Uterus (tissue), 3 donors: ENCODE measurements at regions not wholly inside any gene's neighbourhood (a gene's known extent, or its start where the extent isn't known, plus 50 kb on each side); places are given as distances from the start of the nearest gene placed in this dataset.

Source experiments
- DNase-seq, 2 donors: peaks; one replicate each; pipeline ENCODE4 v3.0.0-alpha.2; 2019 to 2020
- H3K27ac ChIP-seq, 2 donors: fragments of 200-600 bp; sonication (generic); 1 replicate in 1 of 2; 2 replicates in 1 of 2; pipeline ENCODE4 v1.5.1; 2016 to 2018
- H3K27me3 ChIP-seq, 2 donors: fragments of 200-600 bp; sonication (generic); one replicate each; pipeline ENCODE4 v1.5.1; 2018 to 2019; ENCODE audit warnings: control low read depth in 1 of 2
- H3K36me3 ChIP-seq, 2 donors: fragments of 200-600 bp; sonication (generic); one replicate each; pipeline ENCODE4 v1.5.1; 2019; ENCODE audit warnings: control low read depth in 1 of 2
- H3K4me1 ChIP-seq, 2 donors: fragments of 200-600 bp; sonication (generic); one replicate each; pipeline ENCODE4 v1.5.1; 2018 to 2019; ENCODE audit warnings: control low read depth in 1 of 2
- H3K4me3 ChIP-seq, 2 donors: fragments of 200-600 bp; sonication (generic); 1 replicate in 1 of 2; 2 replicates in 1 of 2; pipeline ENCODE4 v1.5.1; 2018 to 2019; ENCODE audit warnings: mild to moderate bottlenecking in 1 of 2
- H3K9me3 ChIP-seq, 2 donors: fragments of 200-600 bp; sonication (generic); one replicate each; pipeline ENCODE4 v1.5.1; 2019; ENCODE audit warnings: control low read depth in 1 of 2
- POLR2A ChIP-seq, 2 donors: fragments of 450-650 bp; IDR thresholded peaks; one replicate each; pipeline ENCODE4 v1.6.1; 2016; ENCODE audit warnings: antibody characterized with exemption in 2 of 2, mild to moderate bottlenecking in 1 of 2, moderate library complexity in 1 of 2
- intact Hi-C: fragments of 100-400 bp; cut with DNase I; formaldehyde crosslinking; loops from one replicate; pipeline ENCODE4 v1.15.1; 2023; ENCODE audit warnings: low total_unique reads
- TF ChIP-seq, protein P1 (sequence below), 4 experiments: fragments of 200-600 bp in 2 of 4; fragments of 450-650 bp in 2 of 4; sonication (generic) in 2 of 4; IDR thresholded peaks; one replicate each; pipeline ENCODE4 v1.5.1; 2016 to 2019; ENCODE audit warnings: antibody characterized with exemption in 4 of 4, mild to moderate bottlenecking in 2 of 4, moderate library complexity in 1 of 4
- donor health status: DM: yes; HTN: yes; CAD: no.

DNA sequence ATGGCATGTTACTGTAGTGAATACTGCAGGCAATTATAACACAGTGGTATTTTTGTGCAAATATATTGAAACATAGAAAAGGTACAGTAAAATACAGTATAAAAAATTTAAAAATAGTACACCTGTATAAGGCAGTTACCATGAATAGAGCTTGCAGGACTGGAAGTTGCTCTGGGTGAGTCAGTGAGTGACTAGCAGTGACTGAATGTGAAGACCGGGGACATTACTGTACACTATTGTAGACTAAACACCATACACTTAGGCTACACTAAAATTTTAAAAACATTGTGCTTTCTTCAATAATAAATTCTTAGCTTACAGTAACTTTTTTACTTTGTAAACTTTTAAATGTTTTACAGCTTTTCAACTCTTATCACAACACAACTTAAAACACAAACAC lies 181.7 kb downstream of the GALC start:
- TF ChIP-seq, protein P1, sequence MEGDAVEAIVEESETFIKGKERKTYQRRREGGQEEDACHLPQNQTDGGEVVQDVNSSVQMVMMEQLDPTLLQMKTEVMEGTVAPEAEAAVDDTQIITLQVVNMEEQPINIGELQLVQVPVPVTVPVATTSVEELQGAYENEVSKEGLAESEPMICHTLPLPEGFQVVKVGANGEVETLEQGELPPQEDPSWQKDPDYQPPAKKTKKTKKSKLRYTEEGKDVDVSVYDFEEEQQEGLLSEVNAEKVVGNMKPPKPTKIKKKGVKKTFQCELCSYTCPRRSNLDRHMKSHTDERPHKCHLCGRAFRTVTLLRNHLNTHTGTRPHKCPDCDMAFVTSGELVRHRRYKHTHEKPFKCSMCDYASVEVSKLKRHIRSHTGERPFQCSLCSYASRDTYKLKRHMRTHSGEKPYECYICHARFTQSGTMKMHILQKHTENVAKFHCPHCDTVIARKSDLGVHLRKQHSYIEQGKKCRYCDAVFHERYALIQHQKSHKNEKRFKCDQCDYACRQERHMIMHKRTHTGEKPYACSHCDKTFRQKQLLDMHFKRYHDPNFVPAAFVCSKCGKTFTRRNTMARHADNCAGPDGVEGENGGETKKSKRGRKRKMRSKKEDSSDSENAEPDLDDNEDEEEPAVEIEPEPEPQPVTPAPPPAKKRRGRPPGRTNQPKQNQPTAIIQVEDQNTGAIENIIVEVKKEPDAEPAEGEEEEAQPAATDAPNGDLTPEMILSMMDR (IDR thresholded peaks at IDR 0.05), result no peak
- no peak for TF ChIP-seq POLR2A (IDR thresholded peaks at IDR 0.05)
- no peak for DNase-seq
- H3K27me3 ChIP-seq, result no peaks in the 10 kb centered on the region
- intact Hi-C loops, result no loop called here
- H3K4me3 ChIP-seq, result no peak overlapping the region
- H3K9me3 ChIP-seq, result no peaks in the 10 kb centered on the region
- H3K27ac ChIP-seq, result peak overlapping the region in 1 of 2 donors; percentile 43
- H3K4me1 ChIP-seq, result no peaks in the 10 kb centered on the region
- no peaks in the 10 kb centered on the region for H3K36me3 ChIP-seq

DNA sequence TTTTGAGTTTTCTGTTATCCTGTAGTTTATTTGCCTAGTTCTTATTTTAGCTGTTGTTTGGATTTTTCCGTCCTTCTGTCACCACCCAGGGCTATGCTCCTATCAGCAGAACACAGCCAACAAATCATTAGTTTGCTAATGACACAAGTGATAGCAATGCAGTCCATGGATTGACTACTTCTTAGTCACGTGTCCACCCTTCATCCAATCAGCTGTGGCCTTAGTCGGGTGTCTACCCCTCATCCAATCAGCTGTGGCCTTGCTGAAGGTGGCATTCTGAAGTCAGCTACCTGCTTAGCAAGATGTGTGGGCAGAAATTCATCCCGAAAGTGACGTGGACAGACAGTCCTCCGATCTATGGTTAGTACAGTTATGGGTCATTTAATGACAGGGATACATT lies 182.3 kb downstream of the GALC start:
- peak overlapping the region; percentile 11 to 43 for H3K27ac ChIP-seq
- H3K36me3 ChIP-seq, result no peaks in the 10 kb centered on the region
- no peaks in the 10 kb centered on the region for H3K4me1 ChIP-seq
- no peaks in the 10 kb centered on the region for H3K27me3 ChIP-seq
- intact Hi-C loops, result no loop called here
- no peak overlapping the region for H3K4me3 ChIP-seq
- no peaks in the 10 kb centered on the region for H3K9me3 ChIP-seq
- DNase-seq, result no peak
- TF ChIP-seq POLR2A (IDR thresholded peaks at IDR 0.05), result no peak
- TF ChIP-seq, protein P1 (IDR thresholded peaks at IDR 0.05), result no peak

DNA sequence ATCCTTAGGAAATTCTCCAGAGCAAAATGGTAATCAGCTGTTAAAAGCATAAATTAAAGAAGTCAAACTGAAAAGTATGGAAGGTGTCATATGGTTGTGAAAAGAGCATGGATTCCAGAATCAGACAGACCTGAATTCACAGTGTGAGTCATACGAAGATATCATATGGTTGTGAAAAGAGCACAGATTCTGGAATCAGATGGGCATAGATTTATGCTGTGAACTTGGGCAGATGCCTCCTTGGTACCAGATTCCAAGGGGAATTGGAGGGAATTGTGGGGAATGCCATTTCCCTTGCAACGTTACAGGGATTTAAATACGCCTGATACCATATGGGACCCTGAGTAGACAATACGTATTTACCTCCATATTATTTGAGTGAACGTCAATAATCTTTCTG lies 183.7 kb downstream of the GALC start:
- no peak for DNase-seq
- H3K36me3 ChIP-seq, result no peaks in the 10 kb centered on the region
- H3K9me3 ChIP-seq, result no peaks in the 10 kb centered on the region
- intact Hi-C loops, result no loop called here
- no peak overlapping the region for H3K27ac ChIP-seq
- H3K27me3 ChIP-seq, result no peaks in the 10 kb centered on the region
- TF ChIP-seq, protein P1 (IDR thresholded peaks at IDR 0.05), result no peak
- TF ChIP-seq POLR2A (IDR thresholded peaks at IDR 0.05), result no peak
- H3K4me1 ChIP-seq, result no peaks in the 10 kb centered on the region
- H3K4me3 ChIP-seq, result no peak overlapping the region

DNA sequence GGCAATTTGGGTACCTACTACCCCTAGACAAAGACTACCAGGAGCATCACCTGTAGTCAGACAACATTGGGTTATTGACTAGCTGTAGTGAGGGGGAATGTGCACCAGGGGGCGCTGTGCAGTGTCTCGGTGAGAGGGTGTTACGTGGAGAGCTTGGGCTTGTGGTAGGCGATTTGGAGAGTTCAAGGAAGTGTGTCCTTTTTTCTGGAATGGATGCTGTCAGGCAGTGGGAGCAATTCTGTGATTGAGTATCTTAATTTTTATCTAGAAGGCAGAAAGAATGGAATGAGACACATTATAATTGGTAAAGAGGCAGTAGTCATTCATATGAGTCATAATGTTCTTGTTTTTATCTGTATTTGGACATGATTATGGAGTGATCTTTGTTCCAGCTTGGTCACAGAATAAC lies 187.7 kb downstream of the GALC start:
- H3K9me3 ChIP-seq, result no peaks in the 10 kb centered on the region
- H3K27ac ChIP-seq, result no peak overlapping the region
- no peak for DNase-seq
- intact Hi-C loops, result no loop called here
- no peaks in the 10 kb centered on the region for H3K4me1 ChIP-seq
- no peak for TF ChIP-seq POLR2A (IDR thresholded peaks at IDR 0.05)
- TF ChIP-seq, protein P1 (IDR thresholded peaks at IDR 0.05), result peak in 3 of 4 experiments; percentile 7 to 36 (median 23)
- H3K4me3 ChIP-seq, result no peak overlapping the region
- no peaks in the 10 kb centered on the region for H3K27me3 ChIP-seq
- no peaks in the 10 kb centered on the region for H3K36me3 ChIP-seq

DNA sequence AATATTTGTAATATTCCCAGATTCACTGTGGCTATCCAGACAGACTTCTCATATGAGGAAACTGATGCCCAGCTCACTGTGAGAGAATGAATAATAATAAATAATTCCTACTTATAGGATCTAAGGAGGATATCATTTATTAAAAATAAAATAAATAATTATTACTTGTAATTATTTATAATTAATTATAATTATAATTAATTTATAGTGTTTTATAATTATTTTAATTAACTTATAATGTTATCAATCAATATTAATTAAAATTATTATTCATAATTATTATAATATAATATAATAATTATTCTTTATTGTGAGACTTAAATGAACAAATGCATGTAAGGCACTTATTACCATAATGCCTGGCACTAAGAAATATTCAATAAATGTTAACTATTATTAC lies 192.8 kb downstream of the GALC start:
- no peak overlapping the region for H3K27ac ChIP-seq
- no peak overlapping the region for H3K4me3 ChIP-seq
- H3K36me3 ChIP-seq, result no peaks in the 10 kb centered on the region
- no peaks in the 10 kb centered on the region for H3K9me3 ChIP-seq
- no peaks in the 10 kb centered on the region for H3K27me3 ChIP-seq
- no peak for DNase-seq
- H3K4me1 ChIP-seq, result no peaks in the 10 kb centered on the region
- TF ChIP-seq, protein P1 (IDR thresholded peaks at IDR 0.05), result no peak
- TF ChIP-seq POLR2A (IDR thresholded peaks at IDR 0.05), result no peak
- intact Hi-C loops, result no loop called here
